ENCODE measurements at regions not wholly inside any gene's neighbourhood (a gene's known extent, or its start where the extent isn't known, plus 50 kb on each side); places are given as distances from the start of the nearest gene placed in this dataset.

DNA sequence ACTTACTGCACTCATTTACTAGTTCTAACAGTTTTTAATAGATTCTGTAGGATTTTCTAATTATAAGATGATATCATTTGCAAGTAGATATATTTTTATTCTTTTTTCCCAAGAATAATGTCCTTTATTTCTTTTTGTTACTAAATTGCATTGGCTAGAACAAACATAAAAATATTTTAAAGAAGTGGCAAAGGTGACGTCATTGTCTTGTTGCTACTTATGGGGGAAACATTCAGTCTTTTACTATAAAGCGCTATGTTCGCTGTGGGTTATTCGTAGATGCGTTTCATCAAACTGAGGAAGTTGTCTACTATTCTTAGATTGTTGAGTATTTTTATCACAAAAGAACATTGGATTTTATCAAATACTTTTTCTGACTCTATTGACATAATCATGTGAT lies 765.2 kb upstream of the POU3F3 start (continued):
- TF ChIP-seq, protein P1, sequence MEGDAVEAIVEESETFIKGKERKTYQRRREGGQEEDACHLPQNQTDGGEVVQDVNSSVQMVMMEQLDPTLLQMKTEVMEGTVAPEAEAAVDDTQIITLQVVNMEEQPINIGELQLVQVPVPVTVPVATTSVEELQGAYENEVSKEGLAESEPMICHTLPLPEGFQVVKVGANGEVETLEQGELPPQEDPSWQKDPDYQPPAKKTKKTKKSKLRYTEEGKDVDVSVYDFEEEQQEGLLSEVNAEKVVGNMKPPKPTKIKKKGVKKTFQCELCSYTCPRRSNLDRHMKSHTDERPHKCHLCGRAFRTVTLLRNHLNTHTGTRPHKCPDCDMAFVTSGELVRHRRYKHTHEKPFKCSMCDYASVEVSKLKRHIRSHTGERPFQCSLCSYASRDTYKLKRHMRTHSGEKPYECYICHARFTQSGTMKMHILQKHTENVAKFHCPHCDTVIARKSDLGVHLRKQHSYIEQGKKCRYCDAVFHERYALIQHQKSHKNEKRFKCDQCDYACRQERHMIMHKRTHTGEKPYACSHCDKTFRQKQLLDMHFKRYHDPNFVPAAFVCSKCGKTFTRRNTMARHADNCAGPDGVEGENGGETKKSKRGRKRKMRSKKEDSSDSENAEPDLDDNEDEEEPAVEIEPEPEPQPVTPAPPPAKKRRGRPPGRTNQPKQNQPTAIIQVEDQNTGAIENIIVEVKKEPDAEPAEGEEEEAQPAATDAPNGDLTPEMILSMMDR (IDR thresholded peaks at IDR 0.05; ENCODE audit: control extremely low read depth in 1 of 3, insufficient read depth in 1 of 3, low read depth in 1 of 3, low read length in 3 of 3), result no peak
- TF ChIP-seq NANOG (IDR thresholded peaks at IDR 0.05; ENCODE audit: insufficient read depth, low read depth, low read length, poor library complexity, severe bottlenecking) (no peak), SAP30 (IDR thresholded peaks at IDR 0.05; ENCODE audit: insufficient read depth, insufficient replicate concordance, low read length) (no peak)

Measured in H1 (cell line).